Left colon (tissue), 2 donors: ENCODE measurements at regions not wholly inside any gene's neighbourhood (a gene's known extent, or its start where the extent isn't known, plus 50 kb on each side); places are given as distances from the start of the nearest gene placed in this dataset.

ENCODE experiments used
- ATAC-seq: fragments of 200-7000 bp; cut with Tn5 transposase; one replicate; pipeline ENCODE4 v1.9.1; 2020; ENCODE audit warnings: mild to moderate bottlenecking, moderate library complexity
- DNase-seq, 2 donors: peaks; one replicate each; pipeline ENCODE4 v3.0.0-alpha.2; 2020
- intact Hi-C, 2 donors: fragments of 100-400 bp; cut with DNase I in 1 of 2; cut with micrococcal nuclease in 1 of 2; formaldehyde crosslinking; loops; one replicate each; pipeline versions ENCODE4 v1.11.2 to v1.14.0; 2022; cut with DNase I, micrococcal nuclease
- donor health status: DM: no; HTN: no; CAD: no.
- donor health status: DM: yes; HTN: yes; CAD: no.

DNA sequence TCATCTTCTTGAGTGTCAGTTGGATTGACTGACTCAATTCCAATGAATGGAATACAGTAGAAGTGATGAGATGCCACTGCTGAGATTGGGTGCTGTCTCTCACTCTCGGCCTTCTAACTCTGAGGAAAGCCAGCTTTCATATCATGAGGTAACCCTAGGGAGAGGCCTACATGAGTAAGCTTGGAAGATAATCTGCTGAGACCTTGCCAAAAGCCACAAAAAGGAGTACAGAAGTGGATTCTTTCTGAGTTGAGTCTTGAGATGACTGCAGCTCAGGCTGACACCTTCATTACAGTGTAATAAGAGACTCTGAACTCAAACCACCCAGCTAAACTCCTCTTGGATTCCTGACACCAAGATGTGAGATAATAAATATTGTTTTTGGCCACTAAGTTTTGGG is 537.4 kb upstream of the MAGEB18 start:
- intact Hi-C loops = no loop called here
- ATAC-seq (no peak), DNase-seq (no peak)

GRCh38 chrX:25601323-25601722 is 536.8 kb upstream of the MAGEB18 start:
- intact Hi-C loops = no loop called here
- DNase-seq (no peak), ATAC-seq (no peak)

- ATAC-seq = no peak
These were observed 519.9 kb upstream of the MAGEB18 start for GRCh38 chrX:25618248-25618647.

DNA sequence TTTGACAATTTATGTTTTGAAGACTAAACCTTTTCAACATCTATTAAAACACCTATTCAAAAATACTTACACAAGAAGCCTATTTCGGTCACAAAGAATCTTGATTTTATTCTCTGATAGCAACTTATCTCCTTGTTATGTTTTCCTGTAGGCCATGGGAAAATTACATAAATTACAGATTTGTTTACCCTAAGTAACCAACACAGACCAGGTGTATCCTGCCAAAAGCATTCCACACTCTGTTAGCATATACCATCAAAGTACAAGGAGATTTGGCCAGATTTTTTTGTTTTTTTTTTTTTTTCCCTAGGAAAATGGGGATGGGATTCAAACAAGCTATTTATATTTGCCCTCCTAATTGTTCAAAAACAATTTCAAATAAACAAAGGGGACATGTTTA is 497.9 kb upstream of the MAGEB18 start:
- ATAC-seq (no peak), DNase-seq (no peak)
- intact Hi-C loops = no loop called here

More at GRCh38 chrX:25618248-25618647, 519.9 kb upstream of the MAGEB18 start:
- intact Hi-C loops = no loop called here
- no peak for DNase-seq

DNA sequence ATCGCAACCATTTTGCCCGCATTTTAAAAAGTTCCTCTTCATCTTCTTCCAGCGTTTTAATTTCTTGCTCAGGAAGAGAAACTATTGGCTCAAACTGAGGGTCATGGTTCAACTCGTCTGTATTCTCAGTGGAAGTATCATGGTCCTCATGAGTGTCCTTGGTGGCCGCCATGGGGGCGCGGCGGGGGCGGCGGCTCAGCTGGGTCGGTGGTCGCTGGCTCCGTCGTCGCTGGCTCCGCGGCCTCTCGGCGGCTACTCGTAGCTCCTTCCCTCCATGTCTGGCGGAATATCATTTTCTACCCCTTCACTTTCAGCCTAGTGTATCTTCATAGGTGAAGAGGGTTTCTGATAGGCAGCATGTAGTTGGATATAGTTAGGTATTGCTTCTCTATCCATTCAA is 492.0 kb upstream of the MAGEB18 start:
- intact Hi-C loops = no loop called here
- DNase-seq (no peak), ATAC-seq (no peak)

DNA sequence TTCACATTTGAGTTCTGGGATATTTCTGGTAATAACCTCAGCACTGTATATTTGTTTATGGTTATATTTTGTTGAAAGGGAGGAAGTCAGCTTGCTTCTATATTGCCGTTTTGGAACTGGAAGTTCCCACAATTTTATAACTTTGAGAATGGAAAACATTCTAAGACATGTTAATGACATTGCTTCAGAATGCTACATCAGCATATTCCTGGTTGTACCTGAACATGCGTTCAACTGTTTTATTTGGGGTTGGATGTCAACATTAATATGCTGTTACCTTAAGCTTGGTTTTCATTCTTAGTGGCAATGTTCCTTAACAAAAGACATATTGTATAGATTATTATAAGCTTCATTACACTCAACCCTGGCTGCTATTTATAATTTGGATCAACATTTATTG is 489.4 kb upstream of the MAGEB18 start:
- ATAC-seq (no peak), DNase-seq (no peak)
- intact Hi-C loops = no loop called here

DNA sequence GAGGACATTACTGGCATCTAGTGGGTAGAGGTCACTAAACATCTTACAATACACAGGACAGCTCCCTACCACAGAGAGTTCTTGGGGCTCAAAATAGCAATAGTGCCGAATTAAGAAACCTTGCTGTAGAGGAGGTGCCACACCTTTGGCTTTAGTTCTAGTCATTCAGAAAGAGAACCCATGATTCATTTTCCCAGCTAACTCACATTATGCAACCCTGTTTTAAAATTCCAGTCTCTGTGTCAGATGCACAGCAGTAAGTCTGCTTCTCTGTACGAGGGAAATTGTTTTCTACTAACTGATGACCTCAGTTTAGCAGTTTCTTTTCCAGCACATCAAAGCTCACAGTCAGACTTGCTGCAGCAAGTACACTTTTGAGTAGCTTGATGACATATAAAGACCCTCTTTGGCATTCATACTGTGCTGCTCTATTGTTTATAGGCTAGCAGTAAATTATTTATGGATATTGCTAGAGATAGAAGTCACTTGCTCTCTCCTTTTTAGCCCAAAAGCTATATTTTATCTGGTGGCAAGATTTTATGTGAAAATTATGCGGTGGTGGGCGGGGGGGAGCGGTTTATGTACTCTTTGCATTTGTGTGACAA is 487.8 kb upstream of the MAGEB18 start:
- DNase-seq (no peak), ATAC-seq (no peak)
- intact Hi-C loops = no loop called here

DNA sequence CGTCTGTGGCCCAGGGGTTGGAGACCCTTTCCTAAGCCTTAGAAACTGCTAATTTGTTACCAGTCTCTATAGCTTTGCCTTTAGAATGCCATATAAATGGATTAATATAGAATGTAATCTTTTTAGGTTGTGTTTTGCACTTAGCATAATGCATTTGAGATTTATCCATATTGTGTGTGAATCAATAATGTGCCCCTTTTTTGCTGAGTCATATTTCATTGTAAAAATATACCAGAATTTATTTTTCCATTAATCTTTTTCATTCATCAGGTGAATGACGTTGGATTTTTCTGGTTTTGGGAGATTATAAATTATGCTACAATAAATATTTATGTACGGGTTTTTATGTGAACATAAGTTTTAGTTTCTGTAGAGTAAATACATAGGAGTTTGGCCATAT is 478.8 kb upstream of the MAGEB18 start:
- intact Hi-C loops = no loop called here
- ATAC-seq = no peak
- no peak for DNase-seq

GRCh38 chrX:25663701-25664100 is 474.4 kb upstream of the MAGEB18 start:
- intact Hi-C loops = no loop called here
- ATAC-seq (no peak), DNase-seq (no peak)

GRCh38 chrX:25665431-25665830 is 472.7 kb upstream of the MAGEB18 start:
- no peak for ATAC-seq
- intact Hi-C loops = no loop called here
- no peak for DNase-seq

- ATAC-seq = no peak
- intact Hi-C loops = no loop called here
- DNase-seq = no peak
These were observed 470.5 kb upstream of the MAGEB18 start for GRCh38 chrX:25667681-25668080.

GRCh38 chrX:25674776-25675175 is 463.4 kb upstream of the MAGEB18 start:
- ATAC-seq = no peak
- intact Hi-C loops = no loop called here
- no peak for DNase-seq

- ATAC-seq (no peak), DNase-seq (no peak)
- intact Hi-C loops = no loop called here
These were observed 436.3 kb upstream of the MAGEB18 start for GRCh38 chrX:25701876-25702275.

DNA sequence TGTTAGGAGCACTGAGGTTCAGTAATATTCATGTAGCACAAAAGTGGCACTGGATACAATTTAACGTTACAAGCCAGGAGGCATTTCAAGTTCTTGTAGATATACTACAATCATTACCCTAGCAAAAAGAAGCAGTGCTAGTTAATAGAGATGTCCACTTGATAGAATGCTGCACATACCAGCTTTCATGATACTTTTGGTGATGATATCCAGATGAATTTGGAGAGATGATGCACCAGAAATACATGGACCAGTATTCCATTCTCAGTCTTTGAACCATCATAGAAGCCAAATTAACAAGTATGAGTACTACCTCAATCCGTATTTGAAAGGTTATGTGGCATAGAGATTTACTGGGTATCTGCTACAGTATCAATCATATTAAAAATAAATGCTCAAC is 421.0 kb upstream of the MAGEB18 start:
- no peak for ATAC-seq
- DNase-seq = no peak
- intact Hi-C loops = no loop called here

- DNase-seq = no peak
These were observed 416.6 kb upstream of the MAGEB18 start for GRCh38 chrX:25721564-25721963.

GRCh38 chrX:25726539-25726938 is 411.6 kb upstream of the MAGEB18 start:
- intact Hi-C loops = no loop called here
- no peak for DNase-seq
- no peak for ATAC-seq

More at GRCh38 chrX:25721564-25721963, 416.6 kb upstream of the MAGEB18 start:
- no peak for ATAC-seq
- intact Hi-C loops = no loop called here

DNA sequence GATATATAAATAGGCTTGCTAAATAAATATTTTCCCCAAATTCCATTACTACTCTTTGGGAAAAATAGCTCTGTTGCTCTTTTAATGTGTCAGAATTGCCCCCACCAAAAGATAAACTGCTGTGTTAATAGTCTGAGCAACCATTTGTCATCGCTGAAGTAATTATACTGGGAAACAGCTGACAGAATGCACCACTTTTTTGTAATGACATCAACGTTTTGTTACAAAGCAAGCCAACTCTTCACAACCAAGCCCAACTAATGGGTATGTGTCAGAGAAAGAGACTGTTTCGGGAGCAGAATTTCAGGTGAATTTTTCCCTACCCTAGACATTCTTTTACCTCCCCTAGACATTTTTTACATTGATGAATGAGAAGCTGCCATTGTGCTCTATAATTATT is 405.0 kb upstream of the MAGEB18 start:
- DNase-seq (no peak), ATAC-seq (no peak)
- intact Hi-C loops = no loop called here

DNA sequence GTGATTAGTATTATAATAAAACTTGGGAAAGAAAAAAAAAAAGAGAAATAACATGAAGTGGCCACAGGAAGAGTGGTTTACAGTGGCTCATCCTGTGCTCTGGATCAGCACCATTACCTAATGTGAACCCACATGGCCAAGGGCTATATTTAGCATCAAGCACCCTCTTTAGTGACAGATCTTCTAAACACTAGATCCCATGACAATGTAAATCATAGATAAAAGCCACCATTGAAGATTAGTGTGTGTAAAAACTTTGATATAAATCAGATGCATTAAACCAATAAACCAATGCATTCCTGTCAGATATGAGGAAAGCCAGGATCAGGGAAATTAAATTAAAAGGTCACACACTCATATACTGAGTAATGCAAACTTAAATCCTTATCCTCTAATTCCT is 400.6 kb upstream of the MAGEB18 start:
- intact Hi-C loops = no loop called here
- ATAC-seq = no peak

DNA sequence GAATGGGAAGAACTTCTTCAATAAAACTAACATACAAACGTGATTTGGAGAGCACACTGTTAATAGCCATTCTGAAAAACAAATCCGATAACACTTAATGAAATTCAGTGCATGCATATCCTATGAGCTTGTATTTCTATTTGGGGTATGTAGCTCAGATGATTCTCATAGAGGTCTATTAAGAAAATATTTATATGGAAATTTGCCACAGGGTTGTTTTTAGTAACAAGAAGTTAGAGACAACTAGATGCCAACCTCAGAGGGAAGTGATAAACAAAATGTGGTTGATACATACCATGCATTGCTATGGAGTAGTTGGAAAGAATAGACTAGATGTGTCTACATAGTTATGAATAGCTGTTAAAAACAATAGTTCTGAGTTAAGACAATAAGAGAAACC is 395.8 kb upstream of the MAGEB18 start:
- DNase-seq (no peak), ATAC-seq (no peak)

More for the DNA sequence above, 400.6 kb upstream of the MAGEB18 start:
- no peak for DNase-seq

DNA sequence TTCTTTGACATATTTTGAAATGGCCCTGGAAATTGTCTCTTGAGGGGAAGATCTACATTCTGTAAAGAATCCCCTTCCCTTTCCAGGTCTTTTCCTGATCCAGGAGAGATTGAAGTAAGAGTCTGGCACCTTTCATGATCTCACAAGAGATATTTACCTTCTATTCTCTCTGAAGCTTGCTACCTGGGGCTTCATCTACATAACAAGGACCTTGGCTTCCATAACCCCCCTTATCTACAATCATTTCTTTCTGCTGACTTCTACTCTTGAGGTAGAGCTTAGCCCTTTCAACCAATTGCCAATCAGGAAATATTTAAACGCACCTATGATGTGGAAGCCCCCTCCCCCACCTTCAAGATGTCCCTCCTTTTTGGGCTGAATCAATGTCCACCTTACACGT is 383.7 kb upstream of the MAGEB18 start:
- ATAC-seq (no peak), DNase-seq (no peak)
- intact Hi-C loops = no loop called here

More for the DNA sequence above, 395.8 kb upstream of the MAGEB18 start:
- intact Hi-C loops = no loop called here

DNA sequence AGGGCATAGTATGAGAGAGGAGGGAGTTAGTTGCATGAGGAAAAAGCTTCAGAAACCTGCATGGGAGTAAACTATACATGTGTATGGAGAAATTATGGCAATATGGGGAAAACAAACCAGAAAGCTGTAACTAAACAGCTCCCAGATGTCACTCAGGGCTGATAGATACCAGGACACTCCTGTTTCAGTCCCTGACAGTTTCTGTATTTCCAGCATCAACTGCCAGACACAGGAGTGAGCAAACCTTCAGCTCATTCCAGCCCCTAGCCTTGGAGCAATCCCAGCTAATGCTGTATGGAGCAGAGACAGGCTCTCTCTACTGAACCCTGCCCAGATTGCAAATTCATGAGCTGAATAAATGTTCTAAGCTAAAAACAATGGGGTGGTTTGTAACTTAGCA is 382.9 kb upstream of the MAGEB18 start:
- ATAC-seq = no peak
- intact Hi-C loops = no loop called here
- no peak for DNase-seq

DNA sequence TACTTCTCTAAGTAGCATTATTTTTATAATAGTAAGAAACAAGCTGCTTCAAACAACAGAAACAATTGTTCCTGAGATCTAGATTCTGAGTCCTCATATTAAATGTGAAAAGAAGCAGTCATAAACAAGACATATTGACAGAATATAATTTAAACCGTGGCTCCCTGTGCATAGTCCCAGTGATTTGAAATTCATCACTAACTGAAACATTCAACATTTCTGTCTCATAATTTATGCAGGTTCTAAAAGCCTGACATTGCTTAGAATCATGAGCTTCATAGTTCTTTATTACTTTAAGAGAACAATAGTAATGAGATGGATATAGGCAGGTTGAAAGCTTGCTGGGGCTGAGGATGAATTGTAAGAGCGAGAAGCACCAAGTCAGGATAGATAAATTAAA is 375.5 kb upstream of the MAGEB18 start:
- DNase-seq (no peak), ATAC-seq (no peak)
- intact Hi-C loops = no loop called here
